H1 (cell line): ENCODE measurements at regions not wholly inside any gene's neighbourhood (a gene's known extent, or its start where the extent isn't known, plus 50 kb on each side); places are given as distances from the start of the nearest gene placed in this dataset.

Experiments used
- CTCF ChIP-seq, 3 experiments: IDR thresholded peaks; 1 replicate in 2 of 3; 2 replicates in 1 of 3; pipeline versions ENCODE4 v1.5.1 to v1.6.1; 2011; ENCODE audit warnings: low read length in 3 of 3, mild to moderate bottlenecking in 3 of 3, inconsistent platforms in 2 of 3, low read depth in 1 of 3, moderate library complexity in 1 of 3; ENCODE audit not compliant: insufficient read depth in 1 of 3; ENCODE audit errors: control extremely low read depth in 1 of 3
- JUND ChIP-seq: IDR thresholded peaks from 2 replicates; pipeline ENCODE4 v1.6.1; 2011; ENCODE audit warnings: mild to moderate bottlenecking, improper control_type of control experiment, low read length
- POU5F1 ChIP-seq: IDR thresholded peaks from 2 replicates; pipeline ENCODE4 v1.6.1; 2011; ENCODE audit warnings: low read depth, mild to moderate bottlenecking, low read length, moderate library complexity
- SIX5 ChIP-seq: IDR thresholded peaks from 2 replicates; pipeline ENCODE4 v1.6.1; 2011; ENCODE audit warnings: mild to moderate bottlenecking, low read depth, low read length
- TEAD4 ChIP-seq: IDR thresholded peaks from 2 replicates; pipeline ENCODE4 v1.6.1; 2012; ENCODE audit warnings: low read depth, low read length, inconsistent platforms, mixed read lengths

DNA sequence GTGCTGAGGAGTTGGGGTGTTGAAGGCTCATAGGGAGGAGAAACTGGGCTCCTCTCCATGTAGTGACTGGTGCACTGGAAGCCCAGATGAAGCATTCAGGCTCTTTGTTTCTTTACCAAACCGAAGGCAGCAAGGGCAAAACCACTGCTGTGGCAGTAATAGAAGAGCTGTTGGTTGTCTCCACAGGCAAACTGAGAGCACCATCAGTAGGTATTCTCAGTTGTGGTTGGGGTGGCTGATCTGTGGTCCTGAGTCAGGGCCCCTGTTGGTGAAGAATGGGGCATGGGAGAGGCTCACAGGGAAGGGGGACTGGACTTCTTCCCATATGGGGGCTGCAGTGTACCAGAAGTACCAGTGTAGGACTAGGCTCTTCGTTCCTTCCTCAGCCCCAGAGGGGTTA, 460.2 kb upstream of the IMPG1 start (continued):
- TF ChIP-seq POU5F1 = no peak
- TF ChIP-seq JUND = no peak
- no peak for TF ChIP-seq CTCF (IDR thresholded peaks at IDR 0.05; ENCODE audit: control extremely low read depth in 1 of 3, insufficient read depth in 1 of 3, low read depth in 1 of 3, low read length in 3 of 3)
- TF ChIP-seq TEAD4 = no peak
- TF ChIP-seq SIX5 = no peak
